Panc1 (cell line): ENCODE measurements at regions not wholly inside any gene's neighbourhood (a gene's known extent, or its start where the extent isn't known, plus 50 kb on each side); places are given as distances from the start of the nearest gene placed in this dataset.

Experiments
- ATAC-seq: fragments of 200-7000 bp; cut with Tn5 transposase; 2 replicates; pipeline ENCODE4 v1.9.1; 2020; ENCODE audit warnings: mild to moderate bottlenecking, moderate library complexity
- BruUV-seq: library from RNA; stranded (reverse); fragments of 400-500 nt; replicated peaks from 2 replicates; lab custom pipeline; 2021; lab: Mats Ljungman, UMichigan
- CTCF ChIA-PET: fragments of 300-600 bp; sonication (Branson Sonifier 250); formaldehyde crosslinking; loops from one replicate; lab custom pipeline; 2022; ENCODE audit warnings: antibody characterized with exemption; lab: Charles Lee
- POLR2A ChIA-PET: fragments of 300-600 bp; sonication (Branson Sonifier 250); formaldehyde crosslinking; loops from one replicate; lab custom pipeline; 2022; ENCODE audit warnings: antibody characterized with exemption; lab: Charles Lee
- DNase-seq: peaks from one replicate; pipeline ENCODE4 v3.0.0-alpha.2; 2010; ENCODE audit warnings: low read depth, low spot score
- H3K27ac ChIP-seq: 2 replicates; pipeline ENCODE4 v1.5.1; 2011; ENCODE audit warnings: mild to moderate bottlenecking, low read length, inconsistent platforms
- H3K27me3 ChIP-seq: fragments of 200-500 bp; sonication (Bioruptor generic); 2 replicates; pipeline ENCODE4 v1.6.0; 2014; ENCODE audit warnings: low read length, inconsistent platforms; ENCODE audit not compliant: control insufficient read depth, insufficient read depth
- H3K36me3 ChIP-seq: fragments of 200-500 bp; sonication (Bioruptor generic); 2 replicates; pipeline ENCODE4 v1.5.1; 2014; ENCODE audit warnings: inconsistent platforms, mild to moderate bottlenecking, low read length, moderate library complexity; ENCODE audit not compliant: control insufficient read depth, insufficient read depth
- H3K4me1 ChIP-seq: 2 replicates; pipeline ENCODE4 v1.5.1; 2011; ENCODE audit warnings: inconsistent platforms, mild to moderate bottlenecking, low read length, moderate library complexity; ENCODE audit not compliant: control insufficient read depth, insufficient read depth
- H3K4me3 ChIP-seq, 2 experiments: 2 replicates each; pipeline ENCODE4 v1.5.1; 2011 to 2012; ENCODE audit warnings: low read depth in 2 of 2, low read length in 2 of 2, mild to moderate bottlenecking in 2 of 2, inconsistent platforms in 1 of 2, moderate library complexity in 1 of 2
- H3K9me3 ChIP-seq: fragments of 200-500 bp; sonication (Bioruptor generic); 2 replicates; pipeline ENCODE4 v1.5.1; 2014; ENCODE audit warnings: low read depth, mild to moderate bottlenecking, inconsistent platforms, low read length, moderate library complexity; ENCODE audit not compliant: control insufficient read depth, insufficient read depth
- POLR2AphosphoS5 ChIP-seq: IDR thresholded peaks from 2 replicates; pipeline ENCODE4 v1.6.1; 2012; ENCODE audit warnings: mild to moderate bottlenecking, low read depth, low read length, moderate library complexity
- SIN3A ChIP-seq: IDR thresholded peaks from 2 replicates; pipeline ENCODE4 v1.6.1; 2012; ENCODE audit warnings: low read depth, mild to moderate bottlenecking, low read length, moderate library complexity, borderline replicate concordance; ENCODE audit not compliant: insufficient read depth
- TCF7L2 ChIP-seq: IDR thresholded peaks from 2 replicates; pipeline ENCODE4 v1.6.1; 2011; ENCODE audit warnings: mild to moderate bottlenecking, low read depth, low read length, inconsistent platforms
- in situ Hi-C: cut with HindIII; loops from 2 replicates; pipeline ENCODE4 v1.10.0; 2016; ENCODE audit warnings: low sequenced_read_pairs, low pct_unique_long_range_greater_than_20kb
- intact Hi-C: fragments of 100-400 bp; cut with micrococcal nuclease; formaldehyde crosslinking; loops from one replicate; pipeline ENCODE4 v1.10.0; 2022; ENCODE audit not compliant: unreplicated experiment
- TF ChIP-seq, protein P1 (sequence below): fragments of 450-650 bp; IDR thresholded peaks from 2 replicates; pipeline ENCODE4 v1.5.1; 2017; ENCODE audit warnings: mild to moderate bottlenecking
- TF ChIP-seq, protein P2 (sequence below), 2 experiments: IDR thresholded peaks; 2 replicates each; pipeline ENCODE4 v1.6.1; 2011 to 2012; ENCODE audit warnings: low read depth in 2 of 2, control low read depth in 1 of 2, low read length in 1 of 2, mild to moderate bottlenecking in 1 of 2, moderate library complexity in 1 of 2; ENCODE audit not compliant: insufficient read depth in 1 of 2

DNA sequence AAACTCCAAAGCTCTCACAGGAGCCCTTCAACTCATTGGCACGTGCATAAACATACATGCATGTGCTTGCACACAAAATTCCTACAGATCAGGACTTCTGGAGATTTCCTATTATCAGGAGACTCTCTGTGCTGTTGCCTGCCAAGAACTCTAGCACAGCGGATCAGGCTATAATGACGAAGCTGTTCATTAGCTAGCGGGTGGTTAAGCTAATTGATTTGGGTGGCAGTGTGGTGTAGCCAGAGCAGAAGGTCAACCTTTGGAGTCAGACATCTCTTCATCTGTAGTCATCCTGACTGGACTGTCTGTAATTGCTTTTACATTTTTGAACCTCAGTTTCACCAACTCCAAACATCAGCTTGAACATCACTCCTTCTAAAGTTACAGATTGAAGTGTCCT, 69.0 kb downstream of the KIF2B start:
- no TSS peak for BruUV-seq
- ChIA-PET POLR2A (no interaction called here), CTCF (no interaction called here)
- intact Hi-C loops (no loop called here), in situ Hi-C loops (no loop called here)
- H3K4me1 ChIP-seq = no peaks in the 10 kb centered on the region
- H3K27ac ChIP-seq = no peak overlapping the region
- no peak for TF ChIP-seq POLR2AphosphoS5
- DNase-seq = no peak
- no peak overlapping the region for H3K4me3 ChIP-seq
- no peak for ATAC-seq
- no peaks in the 10 kb centered on the region for H3K9me3 ChIP-seq
- H3K27me3 ChIP-seq = no peaks in the 10 kb centered on the region
- H3K36me3 ChIP-seq = no peaks in the 10 kb centered on the region

DNA sequence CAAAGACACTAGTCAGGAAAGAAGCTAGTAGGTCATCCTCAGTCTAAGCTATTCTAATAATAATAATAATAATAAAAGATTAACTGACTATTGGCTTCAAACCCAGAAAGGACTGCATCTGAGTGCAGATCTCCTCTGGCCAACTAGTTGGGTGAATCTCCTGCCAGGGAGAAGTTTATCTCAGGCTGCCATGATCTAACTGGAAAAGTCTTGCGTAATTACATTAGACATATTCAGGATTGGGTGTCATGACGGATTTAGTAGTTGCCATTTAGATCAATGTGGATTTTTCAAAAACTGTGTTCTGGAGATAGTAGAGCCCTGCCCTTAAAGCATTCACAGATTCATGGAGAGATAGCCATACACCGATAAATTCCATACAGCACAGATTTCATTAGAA, 69.5 kb downstream of the KIF2B start:
- no TSS peak for BruUV-seq
- no peak for DNase-seq
- no peaks in the 10 kb centered on the region for H3K9me3 ChIP-seq
- H3K4me3 ChIP-seq = no peak overlapping the region
- TF ChIP-seq, protein P1, sequence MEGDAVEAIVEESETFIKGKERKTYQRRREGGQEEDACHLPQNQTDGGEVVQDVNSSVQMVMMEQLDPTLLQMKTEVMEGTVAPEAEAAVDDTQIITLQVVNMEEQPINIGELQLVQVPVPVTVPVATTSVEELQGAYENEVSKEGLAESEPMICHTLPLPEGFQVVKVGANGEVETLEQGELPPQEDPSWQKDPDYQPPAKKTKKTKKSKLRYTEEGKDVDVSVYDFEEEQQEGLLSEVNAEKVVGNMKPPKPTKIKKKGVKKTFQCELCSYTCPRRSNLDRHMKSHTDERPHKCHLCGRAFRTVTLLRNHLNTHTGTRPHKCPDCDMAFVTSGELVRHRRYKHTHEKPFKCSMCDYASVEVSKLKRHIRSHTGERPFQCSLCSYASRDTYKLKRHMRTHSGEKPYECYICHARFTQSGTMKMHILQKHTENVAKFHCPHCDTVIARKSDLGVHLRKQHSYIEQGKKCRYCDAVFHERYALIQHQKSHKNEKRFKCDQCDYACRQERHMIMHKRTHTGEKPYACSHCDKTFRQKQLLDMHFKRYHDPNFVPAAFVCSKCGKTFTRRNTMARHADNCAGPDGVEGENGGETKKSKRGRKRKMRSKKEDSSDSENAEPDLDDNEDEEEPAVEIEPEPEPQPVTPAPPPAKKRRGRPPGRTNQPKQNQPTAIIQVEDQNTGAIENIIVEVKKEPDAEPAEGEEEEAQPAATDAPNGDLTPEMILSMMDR = no peak
- no peak for TF ChIP-seq TCF7L2
- TF ChIP-seq SIN3A = no peak
- TF ChIP-seq, protein P2, sequence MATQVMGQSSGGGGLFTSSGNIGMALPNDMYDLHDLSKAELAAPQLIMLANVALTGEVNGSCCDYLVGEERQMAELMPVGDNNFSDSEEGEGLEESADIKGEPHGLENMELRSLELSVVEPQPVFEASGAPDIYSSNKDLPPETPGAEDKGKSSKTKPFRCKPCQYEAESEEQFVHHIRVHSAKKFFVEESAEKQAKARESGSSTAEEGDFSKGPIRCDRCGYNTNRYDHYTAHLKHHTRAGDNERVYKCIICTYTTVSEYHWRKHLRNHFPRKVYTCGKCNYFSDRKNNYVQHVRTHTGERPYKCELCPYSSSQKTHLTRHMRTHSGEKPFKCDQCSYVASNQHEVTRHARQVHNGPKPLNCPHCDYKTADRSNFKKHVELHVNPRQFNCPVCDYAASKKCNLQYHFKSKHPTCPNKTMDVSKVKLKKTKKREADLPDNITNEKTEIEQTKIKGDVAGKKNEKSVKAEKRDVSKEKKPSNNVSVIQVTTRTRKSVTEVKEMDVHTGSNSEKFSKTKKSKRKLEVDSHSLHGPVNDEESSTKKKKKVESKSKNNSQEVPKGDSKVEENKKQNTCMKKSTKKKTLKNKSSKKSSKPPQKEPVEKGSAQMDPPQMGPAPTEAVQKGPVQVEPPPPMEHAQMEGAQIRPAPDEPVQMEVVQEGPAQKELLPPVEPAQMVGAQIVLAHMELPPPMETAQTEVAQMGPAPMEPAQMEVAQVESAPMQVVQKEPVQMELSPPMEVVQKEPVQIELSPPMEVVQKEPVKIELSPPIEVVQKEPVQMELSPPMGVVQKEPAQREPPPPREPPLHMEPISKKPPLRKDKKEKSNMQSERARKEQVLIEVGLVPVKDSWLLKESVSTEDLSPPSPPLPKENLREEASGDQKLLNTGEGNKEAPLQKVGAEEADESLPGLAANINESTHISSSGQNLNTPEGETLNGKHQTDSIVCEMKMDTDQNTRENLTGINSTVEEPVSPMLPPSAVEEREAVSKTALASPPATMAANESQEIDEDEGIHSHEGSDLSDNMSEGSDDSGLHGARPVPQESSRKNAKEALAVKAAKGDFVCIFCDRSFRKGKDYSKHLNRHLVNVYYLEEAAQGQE (IDR thresholded peaks at IDR 0.05; ENCODE audit: insufficient read depth in 1 of 2, low read depth in 2 of 2, low read length in 1 of 2) = no peak
- no peak for TF ChIP-seq POLR2AphosphoS5
- intact Hi-C loops (no loop called here), in situ Hi-C loops (no loop called here)
- H3K27me3 ChIP-seq = no peaks in the 10 kb centered on the region
- ChIA-PET POLR2A (no interaction called here), CTCF (no interaction called here)
- no peaks in the 10 kb centered on the region for H3K36me3 ChIP-seq
- H3K27ac ChIP-seq = no peak overlapping the region
- no peak for ATAC-seq
- H3K4me1 ChIP-seq = no peaks in the 10 kb centered on the region

DNA sequence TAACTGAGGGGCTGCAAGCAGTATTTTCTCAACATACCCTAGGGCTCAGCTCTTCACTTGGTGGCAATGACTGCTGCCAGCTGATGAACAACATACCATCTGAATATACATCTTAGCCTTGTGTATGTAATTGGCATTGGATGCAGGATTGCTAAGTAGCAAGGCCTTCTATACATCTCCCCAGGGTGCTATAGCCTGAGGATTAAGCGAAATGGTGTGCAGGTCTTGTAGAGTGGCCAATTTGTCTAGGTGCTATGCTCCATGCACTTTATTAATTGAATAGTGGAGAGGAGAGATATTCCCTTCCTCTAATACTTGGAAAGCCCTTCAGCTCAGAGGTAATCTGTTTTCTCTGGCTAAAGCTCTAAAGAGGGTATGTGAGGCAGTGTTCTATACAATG, 71.9 kb downstream of the KIF2B start:
- Histone ChIP-seq H3K36me3 (no peaks in the 10 kb centered on the region), H3K9me3 (no peaks in the 10 kb centered on the region), H3K27me3 (no peaks in the 10 kb centered on the region), H3K27ac (no peak overlapping the region), H3K4me3 (no peak overlapping the region), H3K4me1 (no peaks in the 10 kb centered on the region)
- ATAC-seq (no peak), DNase-seq (no peak)
- intact Hi-C loops = no loop called here
- TF ChIP-seq SIN3A = no peak
- TF ChIP-seq POLR2AphosphoS5 = no peak
- TF ChIP-seq, protein P1 = no peak
- TF ChIP-seq, protein P2 (IDR thresholded peaks at IDR 0.05; ENCODE audit: insufficient read depth in 1 of 2, low read depth in 2 of 2, low read length in 1 of 2) = no peak
- no peak for TF ChIP-seq TCF7L2
- ChIA-PET POLR2A (no interaction called here), CTCF (no interaction called here)
- in situ Hi-C loops = no loop called here
- no TSS peak for BruUV-seq
